ENCODE measurements at regions not wholly inside any gene's neighbourhood (a gene's known extent, or its start where the extent isn't known, plus 50 kb on each side); places are given as distances from the start of the nearest gene placed in this dataset.

DNA sequence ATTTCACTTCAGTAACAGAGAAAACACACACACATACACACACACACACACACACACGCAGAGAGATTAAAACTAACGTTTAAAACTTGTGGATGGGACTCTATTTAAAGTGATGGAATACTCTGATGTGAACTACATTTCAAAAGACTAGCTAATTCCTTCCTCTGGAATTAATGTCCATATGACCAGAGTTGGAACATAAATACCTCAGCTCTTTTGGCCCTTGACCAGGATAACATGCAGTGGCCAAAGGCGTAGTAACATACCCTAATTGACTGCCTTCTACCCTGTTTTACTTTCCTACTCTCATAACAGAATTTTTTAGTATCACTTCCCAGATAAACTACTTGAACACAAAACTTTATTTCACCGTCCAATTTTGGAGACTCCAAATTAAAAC lies 671.3 kb upstream of the CHAC2 start:
- Histone ChIP-seq H3K36me3 (ENCODE audit: control insufficient read depth in 2 of 2, insufficient read depth in 2 of 2, low read length in 1 of 2) (no peaks in the 10 kb centered on the region), H3K4me3 (no peak overlapping the region), H3K9me3 (replicated peaks; ENCODE audit: control insufficient read depth, insufficient read depth, low read length) (no peaks in the 10 kb centered on the region), H3K27ac (ENCODE audit: control insufficient read depth, insufficient read depth) (no peak overlapping the region), H3K9ac (ENCODE audit: control insufficient read depth, insufficient read depth, low read length) (no peak overlapping the region), H3K79me2 (ENCODE audit: control insufficient read depth, insufficient read depth, low read length) (no peaks in the 10 kb centered on the region), H3K4me1 (ENCODE audit: control insufficient read depth, insufficient read depth, low read length) (no peaks in the 10 kb centered on the region), H3K4me2 (ENCODE audit: control insufficient read depth, insufficient read depth) (no peak overlapping the region), H2AFZ (ENCODE audit: control insufficient read depth, low read depth, low read length) (no peak overlapping the region), H3K27me3 (replicated peaks in 1 of 2; ENCODE audit: control insufficient read depth in 2 of 2, insufficient read depth in 2 of 2, low read length in 1 of 2) (no peaks in the 10 kb centered on the region; a peak in 1 of 4 replicates), H4K20me1 (ENCODE audit: control insufficient read depth, insufficient read depth) (no peaks in the 10 kb centered on the region)
- DNase-seq (ENCODE audit: low read depth, low spot score) (no peak), FAIRE-seq (no peak), ATAC-seq (no peak)
- 10% methylated on average over 4 of the region's 4 CpGs for WGBS (ENCODE audit: insufficient coverage, insufficient replicate concordance, low lambda C conversion rate, missing lambda C conversion rate)
- RAD21 ChIA-PET (ENCODE audit: unreplicated experiment): no interaction called here
- intact Hi-C loops (cut with micrococcal nuclease; ENCODE audit: unreplicated experiment) (no loop called here), in situ Hi-C loops (cut with MboI) (no loop called here)
- POLR2A ChIA-PET: no interaction called here
- SMC1A ChIA-PET (ENCODE audit: uncharacterized antibody, unreplicated experiment): no interaction called here
- no peak for TF ChIP-seq RAD51 (IDR thresholded peaks at IDR 0.05)
- TF ChIP-seq CEBPB (IDR thresholded peaks at IDR 0.05; ENCODE audit: borderline replicate concordance in 1 of 2, low read depth in 2 of 2, low read length in 2 of 2): no peak
- TF ChIP-seq BMI1 (IDR thresholded peaks at IDR 0.05; ENCODE audit: borderline replicate concordance): no peak
- TF ChIP-seq NR2F1 (conservative IDR thresholded peaks at IDR 0.05): no peak
- no peak for TF ChIP-seq NR2C2 (IDR thresholded peaks at IDR 0.05; ENCODE audit: borderline replicate concordance, control insufficient read depth, insufficient read length, low read depth)
- TF ChIP-seq, protein P1, sequence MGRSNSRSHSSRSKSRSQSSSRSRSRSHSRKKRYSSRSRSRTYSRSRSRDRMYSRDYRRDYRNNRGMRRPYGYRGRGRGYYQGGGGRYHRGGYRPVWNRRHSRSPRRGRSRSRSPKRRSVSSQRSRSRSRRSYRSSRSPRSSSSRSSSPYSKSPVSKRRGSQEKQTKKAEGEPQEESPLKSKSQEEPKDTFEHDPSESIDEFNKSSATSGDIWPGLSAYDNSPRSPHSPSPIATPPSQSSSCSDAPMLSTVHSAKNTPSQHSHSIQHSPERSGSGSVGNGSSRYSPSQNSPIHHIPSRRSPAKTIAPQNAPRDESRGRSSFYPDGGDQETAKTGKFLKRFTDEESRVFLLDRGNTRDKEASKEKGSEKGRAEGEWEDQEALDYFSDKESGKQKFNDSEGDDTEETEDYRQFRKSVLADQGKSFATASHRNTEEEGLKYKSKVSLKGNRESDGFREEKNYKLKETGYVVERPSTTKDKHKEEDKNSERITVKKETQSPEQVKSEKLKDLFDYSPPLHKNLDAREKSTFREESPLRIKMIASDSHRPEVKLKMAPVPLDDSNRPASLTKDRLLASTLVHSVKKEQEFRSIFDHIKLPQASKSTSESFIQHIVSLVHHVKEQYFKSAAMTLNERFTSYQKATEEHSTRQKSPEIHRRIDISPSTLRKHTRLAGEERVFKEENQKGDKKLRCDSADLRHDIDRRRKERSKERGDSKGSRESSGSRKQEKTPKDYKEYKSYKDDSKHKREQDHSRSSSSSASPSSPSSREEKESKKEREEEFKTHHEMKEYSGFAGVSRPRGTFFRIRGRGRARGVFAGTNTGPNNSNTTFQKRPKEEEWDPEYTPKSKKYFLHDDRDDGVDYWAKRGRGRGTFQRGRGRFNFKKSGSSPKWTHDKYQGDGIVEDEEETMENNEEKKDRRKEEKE (IDR thresholded peaks at IDR 0.05): no peak
- TF ChIP-seq ASH2L (IDR thresholded peaks at IDR 0.05; ENCODE audit: borderline replicate concordance, low read depth): no peak
- no peak for TF ChIP-seq POLR2A (IDR thresholded peaks at IDR 0.05; ENCODE audit: low read depth, low read length)
- TF ChIP-seq, protein P2, sequence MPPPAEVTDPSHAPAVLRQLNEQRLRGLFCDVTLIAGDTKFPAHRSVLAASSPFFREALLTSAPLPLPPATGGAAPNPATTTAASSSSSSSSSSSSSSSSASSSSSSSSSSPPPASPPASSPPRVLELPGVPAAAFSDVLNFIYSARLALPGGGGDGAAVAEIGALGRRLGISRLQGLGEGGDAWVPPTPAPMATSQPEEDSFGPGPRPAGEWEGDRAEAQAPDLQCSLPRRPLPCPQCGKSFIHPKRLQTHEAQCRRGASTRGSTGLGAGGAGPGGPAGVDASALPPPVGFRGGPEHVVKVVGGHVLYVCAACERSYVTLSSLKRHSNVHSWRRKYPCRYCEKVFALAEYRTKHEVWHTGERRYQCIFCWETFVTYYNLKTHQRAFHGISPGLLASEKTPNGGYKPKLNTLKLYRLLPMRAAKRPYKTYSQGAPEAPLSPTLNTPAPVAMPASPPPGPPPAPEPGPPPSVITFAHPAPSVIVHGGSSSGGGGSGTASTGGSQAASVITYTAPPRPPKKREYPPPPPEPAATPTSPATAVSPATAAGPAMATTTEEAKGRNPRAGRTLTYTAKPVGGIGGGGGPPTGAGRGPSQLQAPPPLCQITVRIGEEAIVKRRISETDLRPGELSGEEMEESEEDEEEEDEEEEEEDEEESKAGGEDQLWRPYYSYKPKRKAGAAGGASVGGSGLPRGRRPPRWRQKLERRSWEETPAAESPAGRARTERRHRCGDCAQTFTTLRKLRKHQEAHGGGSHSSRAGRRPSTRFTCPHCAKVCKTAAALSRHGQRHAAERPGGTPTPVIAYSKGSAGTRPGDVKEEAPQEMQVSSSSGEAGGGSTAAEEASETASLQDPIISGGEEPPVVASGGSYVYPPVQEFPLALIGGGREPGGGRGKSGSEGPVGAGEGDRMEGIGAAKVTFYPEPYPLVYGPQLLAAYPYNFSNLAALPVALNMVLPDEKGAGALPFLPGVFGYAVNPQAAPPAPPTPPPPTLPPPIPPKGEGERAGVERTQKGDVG (CRISPR knock-in tag; IDR thresholded peaks at IDR 0.05): no peak
- TF ChIP-seq, protein P3, sequence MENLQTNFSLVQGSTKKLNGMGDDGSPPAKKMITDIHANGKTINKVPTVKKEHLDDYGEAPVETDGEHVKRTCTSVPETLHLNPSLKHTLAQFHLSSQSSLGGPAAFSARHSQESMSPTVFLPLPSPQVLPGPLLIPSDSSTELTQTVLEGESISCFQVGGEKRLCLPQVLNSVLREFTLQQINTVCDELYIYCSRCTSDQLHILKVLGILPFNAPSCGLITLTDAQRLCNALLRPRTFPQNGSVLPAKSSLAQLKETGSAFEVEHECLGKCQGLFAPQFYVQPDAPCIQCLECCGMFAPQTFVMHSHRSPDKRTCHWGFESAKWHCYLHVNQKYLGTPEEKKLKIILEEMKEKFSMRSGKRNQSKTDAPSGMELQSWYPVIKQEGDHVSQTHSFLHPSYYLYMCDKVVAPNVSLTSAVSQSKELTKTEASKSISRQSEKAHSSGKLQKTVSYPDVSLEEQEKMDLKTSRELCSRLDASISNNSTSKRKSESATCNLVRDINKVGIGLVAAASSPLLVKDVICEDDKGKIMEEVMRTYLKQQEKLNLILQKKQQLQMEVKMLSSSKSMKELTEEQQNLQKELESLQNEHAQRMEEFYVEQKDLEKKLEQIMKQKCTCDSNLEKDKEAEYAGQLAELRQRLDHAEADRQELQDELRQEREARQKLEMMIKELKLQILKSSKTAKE (IDR thresholded peaks at IDR 0.05; ENCODE audit: low read depth, poor library complexity, severe bottlenecking): no peak
- TF ChIP-seq RFX5 (IDR thresholded peaks at IDR 0.05; ENCODE audit: low read depth, low read length): no peak
- no peak for TF ChIP-seq EP300 (IDR thresholded peaks at IDR 0.05; ENCODE audit: borderline replicate concordance in 1 of 2, control insufficient read depth in 1 of 2, low read depth in 2 of 2, low read length in 2 of 2)
- BruUV-seq (replicated peaks): no TSS peak
- CTCF ChIA-PET: no interaction called here
